ENCODE measurements at regions not wholly inside any gene's neighbourhood (a gene's known extent, or its start where the extent isn't known, plus 50 kb on each side); places are given as distances from the start of the nearest gene placed in this dataset.

GRCh38 chr7:85483177-85483576 is 296.3 kb upstream of the SEMA3D start:
- H3K27me3 ChIP-seq (ENCODE audit: control insufficient read depth in 4 of 4, insufficient read depth in 4 of 4, low read length in 3 of 4): no peaks in the 10 kb centered on the region
- H3K36me3 ChIP-seq (ENCODE audit: control insufficient read depth in 4 of 4, insufficient read depth in 3 of 4, low read depth in 1 of 4, low read length in 3 of 4): no peaks in the 10 kb centered on the region
- H3K4me3 ChIP-seq (ENCODE audit: low read depth in 1 of 3, low read length in 3 of 3): no peak overlapping the region
- no peak for DNase-seq (ENCODE audit: low spot score)
- WGBS: 64% methylated on average over 1 of the region's 1 CpG
- TF ChIP-seq HNF4G (IDR thresholded peaks at IDR 0.05) (no peak), ATF3 (IDR thresholded peaks at IDR 0.05) (no peak), EGR1 (IDR thresholded peaks at IDR 0.05; ENCODE audit: low read depth in 2 of 2) (no peak), SP1 (IDR thresholded peaks at IDR 0.05) (no peak), GABPA (IDR thresholded peaks at IDR 0.05 in 1 of 2, conservative IDR thresholded peaks at IDR 0.05 in 1 of 2) (no peak), ZBTB33 (IDR thresholded peaks at IDR 0.05) (no peak)
- TF ChIP-seq, protein P1, sequence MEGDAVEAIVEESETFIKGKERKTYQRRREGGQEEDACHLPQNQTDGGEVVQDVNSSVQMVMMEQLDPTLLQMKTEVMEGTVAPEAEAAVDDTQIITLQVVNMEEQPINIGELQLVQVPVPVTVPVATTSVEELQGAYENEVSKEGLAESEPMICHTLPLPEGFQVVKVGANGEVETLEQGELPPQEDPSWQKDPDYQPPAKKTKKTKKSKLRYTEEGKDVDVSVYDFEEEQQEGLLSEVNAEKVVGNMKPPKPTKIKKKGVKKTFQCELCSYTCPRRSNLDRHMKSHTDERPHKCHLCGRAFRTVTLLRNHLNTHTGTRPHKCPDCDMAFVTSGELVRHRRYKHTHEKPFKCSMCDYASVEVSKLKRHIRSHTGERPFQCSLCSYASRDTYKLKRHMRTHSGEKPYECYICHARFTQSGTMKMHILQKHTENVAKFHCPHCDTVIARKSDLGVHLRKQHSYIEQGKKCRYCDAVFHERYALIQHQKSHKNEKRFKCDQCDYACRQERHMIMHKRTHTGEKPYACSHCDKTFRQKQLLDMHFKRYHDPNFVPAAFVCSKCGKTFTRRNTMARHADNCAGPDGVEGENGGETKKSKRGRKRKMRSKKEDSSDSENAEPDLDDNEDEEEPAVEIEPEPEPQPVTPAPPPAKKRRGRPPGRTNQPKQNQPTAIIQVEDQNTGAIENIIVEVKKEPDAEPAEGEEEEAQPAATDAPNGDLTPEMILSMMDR (IDR thresholded peaks at IDR 0.05; ENCODE audit: low read depth, low read length, missing input control): no peak
- H3K9me3 ChIP-seq (ENCODE audit: control insufficient read depth in 4 of 4, low read length in 3 of 4): no peaks in the 10 kb centered on the region
- no peaks in the 10 kb centered on the region for H3K4me1 ChIP-seq (ENCODE audit: control insufficient read depth in 4 of 4, insufficient read depth in 4 of 4, low read length in 3 of 4)
- H3K27ac ChIP-seq (ENCODE audit: low read depth in 1 of 2, low read length in 2 of 2): no peak overlapping the region
- no peak overlapping the region for H3K9ac ChIP-seq (ENCODE audit: low read depth in 1 of 2, low read length in 2 of 2)

DNA sequence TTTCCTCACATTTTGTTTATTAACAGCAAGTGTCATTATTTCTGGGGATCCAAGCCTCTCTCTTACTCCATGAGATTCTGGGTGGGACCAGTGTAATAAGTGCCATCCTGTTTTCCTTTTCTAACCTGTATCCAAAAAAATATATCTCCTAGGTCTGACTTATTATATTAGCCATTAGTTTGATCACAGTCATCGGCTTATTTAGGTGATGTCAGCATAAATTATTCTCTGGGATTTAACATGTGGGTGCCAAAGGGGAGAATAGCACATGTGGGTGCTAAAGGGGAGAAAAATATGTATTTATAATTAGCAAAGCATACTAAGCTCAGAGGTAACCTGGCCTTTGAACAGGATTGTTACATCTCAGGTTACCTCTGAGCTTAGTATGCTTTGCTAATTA is 293.8 kb upstream of the SEMA3D start:
- TF ChIP-seq FOXA1 (IDR thresholded peaks at IDR 0.05) (no peak), FOXA2 (IDR thresholded peaks at IDR 0.05) (no peak)
- 95% methylated on average over 1 of the region's 1 CpG for WGBS
- Histone ChIP-seq H3K27ac (ENCODE audit: low read depth in 1 of 2, low read length in 2 of 2) (no peak overlapping the region), H3K9ac (ENCODE audit: low read depth in 1 of 2, low read length in 2 of 2) (no peak overlapping the region), H3K4me1 (ENCODE audit: control insufficient read depth in 4 of 4, insufficient read depth in 4 of 4, low read length in 3 of 4) (no peaks in the 10 kb centered on the region), H3K9me3 (ENCODE audit: control insufficient read depth in 4 of 4, low read length in 3 of 4) (no peaks in the 10 kb centered on the region), H3K27me3 (ENCODE audit: control insufficient read depth in 4 of 4, insufficient read depth in 4 of 4, low read length in 3 of 4) (no peaks in the 10 kb centered on the region), H3K36me3 (ENCODE audit: control insufficient read depth in 4 of 4, insufficient read depth in 3 of 4, low read depth in 1 of 4, low read length in 3 of 4) (no peaks in the 10 kb centered on the region), H3K4me3 (ENCODE audit: low read depth in 1 of 3, low read length in 3 of 3) (no peak overlapping the region)
- DNase-seq (ENCODE audit: low spot score): no peak

GRCh38 chr7:85479918-85480643 is 293.2 kb upstream of the SEMA3D start:
- WGBS: 67% methylated on average over 5 of the region's 5 CpGs
- Histone ChIP-seq H3K4me1 (ENCODE audit: control insufficient read depth in 4 of 4, insufficient read depth in 4 of 4, low read length in 3 of 4) (no peaks in the 10 kb centered on the region), H3K27me3 (ENCODE audit: control insufficient read depth in 4 of 4, insufficient read depth in 4 of 4, low read length in 3 of 4) (no peaks in the 10 kb centered on the region), H3K27ac (ENCODE audit: low read depth in 1 of 2, low read length in 2 of 2) (no peak overlapping the region), H3K36me3 (ENCODE audit: control insufficient read depth in 4 of 4, insufficient read depth in 3 of 4, low read depth in 1 of 4, low read length in 3 of 4) (no peaks in the 10 kb centered on the region), H3K9me3 (ENCODE audit: control insufficient read depth in 4 of 4, low read length in 3 of 4) (no peaks in the 10 kb centered on the region), H3K4me3 (ENCODE audit: low read depth in 1 of 3, low read length in 3 of 3) (no peak overlapping the region), H3K9ac (ENCODE audit: low read depth in 1 of 2, low read length in 2 of 2) (no peak overlapping the region)
- DNase-seq (ENCODE audit: low spot score): no peak
- TF ChIP-seq FOXA2 (IDR thresholded peaks at IDR 0.05) (no peak), EGR1 (IDR thresholded peaks at IDR 0.05; ENCODE audit: low read depth in 2 of 2) (no peak), GABPA (IDR thresholded peaks at IDR 0.05 in 1 of 2, conservative IDR thresholded peaks at IDR 0.05 in 1 of 2) (no peak), JUND (IDR thresholded peaks at IDR 0.05) (no peak), REST (IDR thresholded peaks at IDR 0.05) (no peak), RAD21 (IDR thresholded peaks at IDR 0.05) (no peak), SP1 (IDR thresholded peaks at IDR 0.05) (no peak), YY1 (IDR thresholded peaks at IDR 0.05) (no peak), HNF4A (conservative IDR thresholded peaks at IDR 0.05) (no peak), RXRA (IDR thresholded peaks at IDR 0.05) (no peak), MAX (IDR thresholded peaks at IDR 0.05) (no peak), FOXA1 (IDR thresholded peaks at IDR 0.05) (no peak), ATF3 (IDR thresholded peaks at IDR 0.05) (no peak)
- TF ChIP-seq, protein P1 (IDR thresholded peaks at IDR 0.05; ENCODE audit: low read depth, low read length, missing input control): no peak

All from liver (tissue), 8 donors.